HUES6 (cell line): ENCODE measurements at regions not wholly inside any gene's neighbourhood (a gene's known extent, or its start where the extent isn't known, plus 50 kb on each side); places are given as distances from the start of the nearest gene placed in this dataset.

Source experiments
- H3K27ac ChIP-seq: 2 replicates; pipeline ENCODE4 v1.7.0; 2013; ENCODE audit warnings: low read depth, mild to moderate bottlenecking, low read length, inconsistent platforms
- H3K27me3 ChIP-seq: 2 replicates; pipeline ENCODE4 v1.6.1; 2013; ENCODE audit warnings: low read length; ENCODE audit not compliant: control insufficient read depth, insufficient read depth
- H3K36me3 ChIP-seq: 2 replicates; pipeline ENCODE4 v1.6.1; 2013; ENCODE audit warnings: low read length; ENCODE audit not compliant: control insufficient read depth, insufficient read depth
- H3K4me1 ChIP-seq: 2 replicates; pipeline ENCODE4 v1.6.1; 2013; ENCODE audit warnings: low read length; ENCODE audit not compliant: control insufficient read depth, insufficient read depth
- H3K4me3 ChIP-seq: 2 replicates; pipeline ENCODE4 v1.5.1; 2013; ENCODE audit warnings: low read depth, low read length
- H3K9ac ChIP-seq: one replicate; pipeline ENCODE4 v1.6.1; 2013; ENCODE audit warnings: mild to moderate bottlenecking, low read length
- H3K9me3 ChIP-seq: 2 replicates; pipeline ENCODE4 v1.6.1; 2013; ENCODE audit warnings: low read depth, low read length; ENCODE audit not compliant: control insufficient read depth, insufficient read depth

GRCh38 chr22:26902401-26903029 is 245.1 kb downstream of the MIAT start:
- H3K27me3 ChIP-seq, result peaks cover 37% of the 10 kb centered on the region
- peaks cover 27% of the 10 kb centered on the region for H3K4me1 ChIP-seq
- H3K4me3 ChIP-seq, result peak overlapping the region; percentile 72
- H3K9ac ChIP-seq, result peak overlapping the region; percentile 34
- no peaks in the 10 kb centered on the region for H3K9me3 ChIP-seq
- no peak overlapping the region for H3K27ac ChIP-seq
- no peaks in the 10 kb centered on the region for H3K36me3 ChIP-seq

DNA sequence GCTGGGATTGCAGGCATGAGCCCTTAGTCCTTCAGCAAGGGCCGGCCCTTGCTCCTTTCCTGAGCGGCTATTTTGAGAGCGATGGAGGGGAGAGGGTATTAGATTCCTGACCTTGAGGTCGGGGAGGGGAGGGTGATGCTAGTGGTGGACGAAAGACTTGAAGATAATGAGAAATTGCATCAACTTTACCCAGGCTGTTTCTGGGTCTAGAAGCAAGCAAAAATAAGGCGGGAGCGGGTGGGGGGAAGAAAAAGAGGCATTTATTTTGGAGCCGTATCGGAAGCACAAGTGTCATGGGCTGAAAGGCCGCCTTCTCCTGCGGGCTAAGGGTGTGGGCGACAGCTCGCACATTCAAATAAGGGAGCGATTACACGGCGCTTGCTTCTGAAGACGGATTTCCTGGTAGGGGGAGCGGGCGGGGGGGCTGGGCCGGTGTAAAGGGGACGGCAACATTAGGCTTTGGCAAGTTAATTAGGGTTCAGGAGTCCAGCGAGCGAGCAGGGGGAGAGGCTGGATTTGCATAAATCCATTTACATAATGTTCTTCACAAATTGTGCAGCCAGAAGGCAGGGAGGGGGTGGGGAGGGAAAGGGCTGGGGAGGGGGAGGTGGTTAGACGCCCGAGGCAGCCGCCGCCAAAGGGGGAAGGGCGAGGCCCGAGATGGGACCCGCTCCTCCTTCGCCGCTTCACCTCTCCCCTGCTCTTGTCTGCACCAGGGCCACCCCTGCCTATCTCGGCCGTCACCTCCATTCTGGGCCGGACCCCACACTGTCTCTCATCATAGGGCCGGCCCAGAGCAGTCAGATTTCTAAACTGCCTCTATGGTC is 245.9 kb downstream of the MIAT start:
- Histone ChIP-seq H3K27ac (no peak overlapping the region), H3K27me3 (peaks cover 37% of the 10 kb centered on the region), H3K4me3 (peak overlapping the region; percentile 72)

DNA sequence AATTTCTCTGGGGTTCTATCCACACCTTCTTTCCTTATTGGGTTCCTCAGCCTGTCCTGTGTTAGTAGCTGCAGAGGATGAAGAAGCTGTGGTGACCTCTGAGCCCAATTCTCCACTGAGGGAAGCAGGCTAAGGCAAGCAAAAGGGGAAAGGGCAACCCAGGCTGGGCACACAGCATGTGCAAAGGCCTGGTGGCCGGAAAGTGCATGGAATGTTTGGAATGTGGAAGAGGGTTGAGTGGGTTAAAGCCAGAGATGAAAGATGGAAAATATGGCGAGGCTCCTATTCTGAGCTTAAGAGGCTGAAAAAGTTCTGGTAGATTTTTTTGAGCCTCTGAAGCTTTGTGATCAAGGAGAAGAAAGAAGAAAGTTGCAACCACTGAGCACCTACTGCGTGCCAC is 247.1 kb downstream of the MIAT start:
- H3K9ac ChIP-seq, result no peak overlapping the region
- H3K27me3 ChIP-seq, result peaks cover 38% of the 10 kb centered on the region
- H3K36me3 ChIP-seq, result no peaks in the 10 kb centered on the region
- H3K27ac ChIP-seq, result no peak overlapping the region
- H3K9me3 ChIP-seq, result no peaks in the 10 kb centered on the region
- peaks cover 27% of the 10 kb centered on the region for H3K4me1 ChIP-seq
- no peak overlapping the region for H3K4me3 ChIP-seq

More for the DNA sequence above, 245.9 kb downstream of the MIAT start:
- Histone ChIP-seq H3K9me3 (no peaks in the 10 kb centered on the region), H3K36me3 (no peaks in the 10 kb centered on the region), H3K9ac (peak overlapping the region; percentile 42), H3K4me1 (peaks cover 27% of the 10 kb centered on the region)

DNA sequence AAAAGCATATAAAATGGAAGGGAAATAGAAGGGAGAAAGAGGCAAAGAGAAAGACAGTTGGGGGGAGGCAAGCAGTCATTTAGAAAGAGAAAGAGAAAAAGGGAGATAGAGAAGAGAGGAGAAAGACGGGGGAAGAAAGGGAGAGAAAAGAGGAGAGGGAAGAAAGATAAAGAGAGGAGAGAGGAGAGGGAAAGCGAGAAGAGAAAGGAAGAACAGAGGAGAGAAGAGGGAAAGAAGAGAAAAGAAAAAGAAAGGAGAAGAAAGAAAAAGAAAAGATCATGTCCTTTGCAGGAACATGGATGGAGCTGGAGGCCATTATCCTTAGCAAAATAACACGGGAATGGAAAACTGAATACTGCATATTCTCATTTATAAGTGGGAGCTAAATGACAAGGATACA is 247.7 kb downstream of the MIAT start:
- H3K9me3 ChIP-seq, result no peaks in the 10 kb centered on the region
- H3K9ac ChIP-seq, result no peak overlapping the region
- no peak overlapping the region for H3K27ac ChIP-seq
- H3K4me3 ChIP-seq, result no peak overlapping the region
- H3K36me3 ChIP-seq, result no peaks in the 10 kb centered on the region
- peaks cover 27% of the 10 kb centered on the region for H3K4me1 ChIP-seq
- H3K27me3 ChIP-seq, result peaks cover 38% of the 10 kb centered on the region

- Histone ChIP-seq H3K4me3 (no peak overlapping the region), H3K27ac (no peak overlapping the region), H3K9me3 (no peaks in the 10 kb centered on the region), H3K9ac (no peak overlapping the region), H3K27me3 (peaks cover 44% of the 10 kb centered on the region), H3K4me1 (peaks cover 32% of the 10 kb centered on the region), H3K36me3 (no peaks in the 10 kb centered on the region)
These were observed 248.3 kb downstream of the MIAT start for GRCh38 chr22:26905640-26906039.

DNA sequence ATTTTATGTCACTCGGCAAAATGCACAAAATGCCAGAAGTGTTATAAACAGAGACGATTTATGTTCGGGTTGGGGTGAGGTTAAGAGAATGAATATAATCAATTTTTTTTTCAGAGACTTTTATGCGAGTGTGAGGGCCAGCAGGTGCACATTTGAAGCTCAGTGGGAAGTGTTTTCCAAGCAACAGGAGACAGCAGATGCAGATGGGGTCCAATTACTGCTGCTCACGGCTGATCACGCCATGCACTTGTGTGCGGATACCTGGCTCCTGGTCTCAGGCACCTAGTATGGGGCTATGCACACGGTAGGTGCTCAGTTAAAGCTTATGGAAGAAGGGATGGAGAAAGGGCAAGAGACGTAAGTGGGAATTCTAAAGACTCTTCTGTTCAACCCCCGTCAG is 249.1 kb downstream of the MIAT start:
- no peak overlapping the region for H3K9ac ChIP-seq
- H3K4me3 ChIP-seq, result no peak overlapping the region
- H3K36me3 ChIP-seq, result no peaks in the 10 kb centered on the region
- H3K27me3 ChIP-seq, result peaks cover 52% of the 10 kb centered on the region
- no peak overlapping the region for H3K27ac ChIP-seq
- H3K4me1 ChIP-seq, result peaks cover 32% of the 10 kb centered on the region
- H3K9me3 ChIP-seq, result no peaks in the 10 kb centered on the region

GRCh38 chr22:26907366-26907765 is 250.0 kb downstream of the MIAT start:
- Histone ChIP-seq H3K9ac (no peak overlapping the region), H3K36me3 (no peaks in the 10 kb centered on the region), H3K4me3 (no peak overlapping the region), H3K9me3 (no peaks in the 10 kb centered on the region), H3K4me1 (peaks cover 29% of the 10 kb centered on the region), H3K27ac (no peak overlapping the region), H3K27me3 (peaks cover 61% of the 10 kb centered on the region)

DNA sequence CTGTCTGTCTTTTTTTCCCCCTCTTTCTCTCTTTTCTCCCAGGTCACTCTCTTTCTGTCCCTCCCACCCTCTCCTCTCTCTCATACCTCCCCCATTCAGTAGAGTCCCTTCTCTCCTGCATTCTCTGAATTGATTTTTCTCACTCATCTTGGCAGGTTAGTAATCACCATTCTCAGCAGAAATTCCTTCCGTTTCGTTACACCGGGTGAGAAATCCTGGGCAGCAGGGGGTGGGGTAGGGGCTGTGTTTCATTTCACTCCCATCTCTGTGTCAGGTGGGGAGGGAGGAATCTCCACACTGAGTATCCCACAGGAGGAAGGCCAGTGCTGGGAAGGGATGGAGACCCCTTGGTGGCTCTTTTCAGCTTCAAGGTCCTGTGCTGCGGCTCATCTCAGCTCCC is 253.5 kb downstream of the MIAT start:
- no peaks in the 10 kb centered on the region for H3K9me3 ChIP-seq
- H3K4me3 ChIP-seq, result no peak overlapping the region
- H3K9ac ChIP-seq, result no peak overlapping the region
- no peaks in the 10 kb centered on the region for H3K36me3 ChIP-seq
- peaks cover 24% of the 10 kb centered on the region for H3K4me1 ChIP-seq
- H3K27me3 ChIP-seq, result peaks cover 49% of the 10 kb centered on the region
- H3K27ac ChIP-seq, result no peak overlapping the region

GRCh38 chr22:26912655-26913345 is 255.4 kb downstream of the MIAT start:
- Histone ChIP-seq H3K27me3 (peaks cover 47% of the 10 kb centered on the region), H3K9ac (no peak overlapping the region), H3K4me1 (peaks cover 24% of the 10 kb centered on the region), H3K27ac (no peak overlapping the region), H3K9me3 (no peaks in the 10 kb centered on the region), H3K4me3 (no peak overlapping the region), H3K36me3 (no peaks in the 10 kb centered on the region)

- H3K9me3 ChIP-seq, result no peaks in the 10 kb centered on the region
- no peak overlapping the region for H3K27ac ChIP-seq
- H3K36me3 ChIP-seq, result no peaks in the 10 kb centered on the region
- peaks cover 24% of the 10 kb centered on the region for H3K4me1 ChIP-seq
- no peak overlapping the region for H3K4me3 ChIP-seq
- peaks cover 53% of the 10 kb centered on the region for H3K27me3 ChIP-seq
- H3K9ac ChIP-seq, result no peak overlapping the region
These were observed 257.3 kb downstream of the MIAT start for GRCh38 chr22:26914519-26915185.
